Mucosa of rectum (tissue), 2 donors: ENCODE measurements at regions not wholly inside any gene's neighbourhood (a gene's known extent, or its start where the extent isn't known, plus 50 kb on each side); places are given as distances from the start of the nearest gene placed in this dataset.

Experiments used
- H3K27ac ChIP-seq, 2 donors: one replicate each; pipeline ENCODE4 v1.7.0; 2013; ENCODE audit warnings: inconsistent platforms in 2 of 2, low read depth in 2 of 2, low read length in 2 of 2
- H3K27me3 ChIP-seq, 2 donors: one replicate each; pipeline ENCODE4 v1.7.0; 2013; ENCODE audit warnings: low read length in 2 of 2; ENCODE audit not compliant: control insufficient read depth in 2 of 2, insufficient read depth in 2 of 2
- H3K36me3 ChIP-seq, 2 donors: one replicate each; pipeline ENCODE4 v1.7.0; 2013; ENCODE audit warnings: low read length in 2 of 2; ENCODE audit not compliant: control insufficient read depth in 2 of 2, insufficient read depth in 2 of 2
- H3K4me1 ChIP-seq, 2 donors: one replicate each; pipeline ENCODE4 v1.7.0; 2013; ENCODE audit warnings: low read length in 2 of 2, mild to moderate bottlenecking in 1 of 2; ENCODE audit not compliant: control insufficient read depth in 2 of 2, insufficient read depth in 2 of 2
- H3K4me3 ChIP-seq, 2 donors: one replicate each; pipeline ENCODE4 v1.7.0; 2013; ENCODE audit warnings: low read length in 2 of 2
- H3K9ac ChIP-seq, 2 donors: one replicate each; pipeline ENCODE4 v1.7.0; 2013; ENCODE audit warnings: low read length in 2 of 2, low read depth in 1 of 2, mild to moderate bottlenecking in 1 of 2
- H3K9me3 ChIP-seq, 2 donors: one replicate each; pipeline ENCODE4 v1.7.0; 2013; ENCODE audit warnings: low read length in 2 of 2; ENCODE audit not compliant: control insufficient read depth in 2 of 2
- donor health status: healthy.
- donor health status: Normal muscosa, but diverticular disease.

DNA sequence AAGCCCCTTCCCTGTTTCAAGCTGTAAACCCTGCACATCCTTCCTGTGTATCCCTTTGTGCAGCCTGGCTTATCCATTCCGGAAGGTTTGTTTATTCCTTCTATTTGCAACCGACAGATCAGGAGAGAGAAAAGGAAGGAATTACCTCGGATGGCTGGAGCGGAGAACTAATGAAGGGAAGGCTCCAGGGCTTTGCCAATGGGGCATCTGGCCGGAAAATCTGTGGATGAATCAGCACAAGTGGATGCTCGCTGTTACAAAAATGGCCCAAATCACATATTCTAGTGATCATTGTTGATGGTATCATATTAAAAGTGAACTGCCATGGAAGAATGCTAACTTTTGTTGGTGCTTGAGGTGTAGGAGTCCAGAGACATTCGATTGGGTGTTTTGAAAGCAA lies 97.1 kb downstream of the AQP4 start:
- H3K4me3 ChIP-seq = no peak overlapping the region
- no peaks in the 10 kb centered on the region for H3K27me3 ChIP-seq
- no peaks in the 10 kb centered on the region for H3K36me3 ChIP-seq
- no peaks in the 10 kb centered on the region for H3K9me3 ChIP-seq
- no peaks in the 10 kb centered on the region for H3K4me1 ChIP-seq
- H3K9ac ChIP-seq = no peak overlapping the region
- H3K27ac ChIP-seq = no peak overlapping the region

DNA sequence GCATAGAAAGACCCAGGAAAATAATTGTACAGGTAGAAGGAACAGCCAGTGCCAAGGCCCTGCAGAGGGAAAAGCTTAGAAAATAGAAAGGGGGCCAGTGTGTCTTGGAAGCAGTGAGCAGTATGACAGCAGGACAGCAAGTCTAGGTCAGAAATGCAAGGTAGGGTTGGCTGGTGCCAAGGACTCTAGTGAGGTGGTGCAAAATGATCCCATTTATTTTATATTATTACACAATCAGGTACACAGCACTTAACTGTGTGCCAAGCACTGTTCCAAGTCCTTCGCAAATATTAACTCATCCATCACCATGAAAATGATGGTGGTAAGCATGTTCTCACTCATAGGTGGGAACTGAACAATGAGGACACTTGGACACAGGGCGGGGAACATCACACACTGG lies 100.0 kb downstream of the AQP4 start:
- Histone ChIP-seq H3K9me3 (no peaks in the 10 kb centered on the region), H3K4me1 (no peaks in the 10 kb centered on the region), H3K27ac (no peak overlapping the region), H3K4me3 (no peak overlapping the region), H3K9ac (no peak overlapping the region), H3K27me3 (no peaks in the 10 kb centered on the region), H3K36me3 (no peaks in the 10 kb centered on the region)

DNA sequence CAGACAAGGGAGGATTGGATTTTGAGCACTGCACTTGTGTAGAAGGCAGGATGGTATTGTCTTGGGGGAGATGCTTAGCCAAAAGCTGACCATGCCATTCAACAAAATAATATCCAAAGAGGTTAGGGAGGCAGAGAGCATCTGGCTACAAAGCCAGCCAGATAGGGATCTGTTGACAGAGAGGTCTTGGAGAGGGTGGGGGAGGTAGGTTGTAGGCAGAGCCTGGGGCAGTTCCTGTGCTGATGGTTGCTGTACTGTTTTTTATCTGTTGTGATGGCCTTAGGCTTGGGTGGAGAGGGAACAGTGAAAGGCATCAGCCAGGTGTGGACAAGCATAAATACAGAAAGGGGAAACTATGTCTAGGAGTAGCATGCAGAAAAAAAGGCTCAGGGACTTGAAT lies 100.9 kb downstream of the AQP4 start:
- no peaks in the 10 kb centered on the region for H3K4me1 ChIP-seq
- H3K27ac ChIP-seq = no peak overlapping the region
- H3K9ac ChIP-seq = no peak overlapping the region
- H3K36me3 ChIP-seq = no peaks in the 10 kb centered on the region
- H3K4me3 ChIP-seq = no peak overlapping the region
- H3K27me3 ChIP-seq = no peaks in the 10 kb centered on the region
- no peaks in the 10 kb centered on the region for H3K9me3 ChIP-seq

DNA sequence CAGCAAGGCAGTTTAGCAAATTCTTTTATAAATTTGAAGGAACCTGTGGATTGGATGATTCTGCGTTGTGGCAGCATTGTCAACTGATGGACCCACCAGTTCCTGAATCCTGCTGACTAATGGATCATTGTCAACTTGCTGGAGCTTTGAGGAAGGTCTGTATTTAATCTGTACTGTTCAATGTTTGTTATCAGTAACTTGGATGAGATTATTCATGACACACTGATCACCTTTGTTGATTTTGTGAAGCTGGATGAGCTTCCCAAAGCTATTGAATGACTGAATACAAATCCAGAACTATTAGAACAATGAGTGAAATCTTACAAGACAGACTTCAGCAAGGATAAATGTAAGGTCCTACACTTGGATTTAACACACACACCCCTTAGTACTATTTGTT lies 101.3 kb downstream of the AQP4 start:
- Histone ChIP-seq H3K4me1 (no peaks in the 10 kb centered on the region), H3K9me3 (no peaks in the 10 kb centered on the region), H3K4me3 (no peak overlapping the region), H3K27ac (no peak overlapping the region), H3K9ac (no peak overlapping the region), H3K36me3 (no peaks in the 10 kb centered on the region), H3K27me3 (no peaks in the 10 kb centered on the region)

GRCh38 chr18:26763446-26764110 lies 101.9 kb downstream of the AQP4 start:
- Histone ChIP-seq H3K36me3 (no peaks in the 10 kb centered on the region), H3K4me3 (no peak overlapping the region), H3K27ac (no peak overlapping the region), H3K27me3 (no peaks in the 10 kb centered on the region), H3K9me3 (no peaks in the 10 kb centered on the region), H3K9ac (no peak overlapping the region), H3K4me1 (no peaks in the 10 kb centered on the region)

GRCh38 chr18:26757263-26758019 lies 108.1 kb downstream of the AQP4 start:
- Histone ChIP-seq H3K9me3 (no peaks in the 10 kb centered on the region), H3K36me3 (no peaks in the 10 kb centered on the region), H3K4me1 (peaks cover 3% of the 10 kb centered on the region in 2 donors), H3K9ac (no peak overlapping the region), H3K27ac (no peak overlapping the region), H3K27me3 (no peaks in the 10 kb centered on the region), H3K4me3 (no peak overlapping the region)

- Histone ChIP-seq H3K36me3 (no peaks in the 10 kb centered on the region), H3K27ac (no peak overlapping the region), H3K4me3 (no peak overlapping the region), H3K9ac (no peak overlapping the region), H3K27me3 (no peaks in the 10 kb centered on the region), H3K9me3 (no peaks in the 10 kb centered on the region), H3K4me1 (peaks cover 3% of the 10 kb centered on the region in 2 donors)
These were observed 109.0 kb downstream of the AQP4 start for GRCh38 chr18:26756556-26756955.

DNA sequence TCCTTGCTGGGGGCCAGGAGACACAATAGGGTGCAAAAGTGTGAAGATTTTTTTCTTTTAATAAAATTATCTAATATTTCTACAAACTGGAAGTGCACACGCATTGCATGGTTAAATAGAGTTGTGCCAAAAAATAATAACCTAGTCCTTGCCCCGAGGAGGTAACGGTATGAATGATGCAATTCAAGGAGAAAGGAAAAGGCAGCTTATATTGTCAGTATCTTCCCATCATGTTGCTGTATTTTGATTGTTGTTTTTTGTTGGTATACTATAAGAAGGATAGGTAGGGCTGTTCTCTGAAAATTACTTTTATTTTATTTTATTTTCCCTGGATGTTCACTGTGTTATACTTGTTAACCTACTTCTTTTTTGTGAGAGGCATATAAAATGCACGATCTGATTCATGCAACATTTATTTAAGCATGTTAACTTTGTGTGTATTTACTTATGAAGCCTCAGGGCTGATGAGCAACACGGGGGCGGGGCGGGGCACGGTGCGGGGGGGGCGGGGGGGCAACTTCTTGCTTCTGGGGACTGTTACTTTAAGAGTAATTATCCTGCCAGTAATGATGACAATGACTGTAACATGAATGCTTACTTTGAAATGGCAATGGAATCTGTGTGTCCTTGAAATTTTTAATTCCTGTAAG lies 118.6 kb downstream of the AQP4 start:
- H3K4me3 ChIP-seq = no peak overlapping the region
- H3K27ac ChIP-seq = no peak overlapping the region

DNA sequence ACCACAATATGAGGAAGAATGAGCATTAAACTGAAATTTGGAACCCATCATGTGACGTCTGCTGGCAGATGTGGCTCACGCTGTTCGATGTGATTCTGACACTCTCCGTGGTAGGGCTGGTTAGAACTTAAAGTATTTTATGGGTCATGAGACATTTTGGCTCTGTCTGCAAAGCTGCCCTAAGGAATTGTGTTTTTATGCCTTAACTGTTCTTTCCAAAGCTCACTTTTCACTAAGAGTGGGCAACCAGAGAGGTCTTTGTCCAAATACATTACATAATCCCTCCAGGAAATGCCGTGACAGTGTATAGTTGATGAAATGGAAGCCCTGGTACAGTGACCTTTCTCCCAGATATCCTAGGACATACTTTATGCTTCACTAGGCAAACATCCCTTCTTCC lies 119.1 kb downstream of the AQP4 start:
- H3K36me3 ChIP-seq = no peaks in the 10 kb centered on the region
- no peaks in the 10 kb centered on the region for H3K4me1 ChIP-seq
- no peak overlapping the region for H3K9ac ChIP-seq
- H3K9me3 ChIP-seq = no peaks in the 10 kb centered on the region
- no peak overlapping the region for H3K27ac ChIP-seq
- no peak overlapping the region for H3K4me3 ChIP-seq
- no peaks in the 10 kb centered on the region for H3K27me3 ChIP-seq

More for the DNA sequence above, 118.6 kb downstream of the AQP4 start:
- H3K9ac ChIP-seq = no peak overlapping the region
- no peaks in the 10 kb centered on the region for H3K27me3 ChIP-seq
- no peaks in the 10 kb centered on the region for H3K4me1 ChIP-seq
- H3K36me3 ChIP-seq = no peaks in the 10 kb centered on the region
- H3K9me3 ChIP-seq = no peaks in the 10 kb centered on the region
